WTC11 (cell line): ENCODE measurements at regions not wholly inside any gene's neighbourhood (a gene's known extent, or its start where the extent isn't known, plus 50 kb on each side); places are given as distances from the start of the nearest gene placed in this dataset.

ENCODE experiments used
- CTCF ChIP-seq: fragments of 200-600 bp; IDR thresholded peaks from 2 replicates; pipeline ENCODE4 v1.8.0; 2022; ENCODE audit warnings: antibody characterized with exemption
- ESRRA ChIP-seq: sonication (generic); formaldehyde crosslinking; IDR thresholded peaks from 2 replicates; pipeline ENCODE4 v1.8.1; 2022; ENCODE audit warnings: mild to moderate bottlenecking, missing genetic modification reagents, borderline replicate concordance
- FOXJ3 ChIP-seq: sonication (generic); formaldehyde crosslinking; IDR thresholded peaks from 2 replicates; pipeline ENCODE4 v1.9.0; 2021; ENCODE audit warnings: missing genetic modification reagents, mild to moderate bottlenecking, borderline replicate concordance
- TEAD1 ChIP-seq: sonication (generic); formaldehyde crosslinking; IDR thresholded peaks from 2 replicates; pipeline ENCODE4 v1.8.0; 2022; ENCODE audit warnings: mild to moderate bottlenecking, missing genetic modification reagents
- TF ChIP-seq, protein P1 (sequence below): sonication (generic); formaldehyde crosslinking; IDR thresholded peaks from 2 replicates; pipeline ENCODE4 v1.8.1; 2023; ENCODE audit warnings: mild to moderate bottlenecking, missing genetic modification reagents
- TF ChIP-seq, protein P2 (sequence below): sonication (generic); formaldehyde crosslinking; IDR thresholded peaks from 2 replicates; pipeline ENCODE4 v1.8.1; 2022; ENCODE audit warnings: low read depth, missing genetic modification reagents, borderline replicate concordance
- TF ChIP-seq, protein P3 (sequence below): sonication (generic); formaldehyde crosslinking; IDR thresholded peaks from 2 replicates; pipeline ENCODE4 v1.8.1; 2022; ENCODE audit warnings: mild to moderate bottlenecking, missing genetic modification reagents, moderate library complexity, borderline replicate concordance

GRCh38 chr6:105626295-105627158 is 223.6 kb upstream of the PREP start:
- TF ChIP-seq ESRRA (CRISPR knock-in tag), result no peak
- no peak for TF ChIP-seq CTCF
- TF ChIP-seq, protein P1, sequence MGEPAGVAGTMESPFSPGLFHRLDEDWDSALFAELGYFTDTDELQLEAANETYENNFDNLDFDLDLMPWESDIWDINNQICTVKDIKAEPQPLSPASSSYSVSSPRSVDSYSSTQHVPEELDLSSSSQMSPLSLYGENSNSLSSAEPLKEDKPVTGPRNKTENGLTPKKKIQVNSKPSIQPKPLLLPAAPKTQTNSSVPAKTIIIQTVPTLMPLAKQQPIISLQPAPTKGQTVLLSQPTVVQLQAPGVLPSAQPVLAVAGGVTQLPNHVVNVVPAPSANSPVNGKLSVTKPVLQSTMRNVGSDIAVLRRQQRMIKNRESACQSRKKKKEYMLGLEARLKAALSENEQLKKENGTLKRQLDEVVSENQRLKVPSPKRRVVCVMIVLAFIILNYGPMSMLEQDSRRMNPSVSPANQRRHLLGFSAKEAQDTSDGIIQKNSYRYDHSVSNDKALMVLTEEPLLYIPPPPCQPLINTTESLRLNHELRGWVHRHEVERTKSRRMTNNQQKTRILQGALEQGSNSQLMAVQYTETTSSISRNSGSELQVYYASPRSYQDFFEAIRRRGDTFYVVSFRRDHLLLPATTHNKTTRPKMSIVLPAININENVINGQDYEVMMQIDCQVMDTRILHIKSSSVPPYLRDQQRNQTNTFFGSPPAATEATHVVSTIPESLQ (CRISPR knock-in tag), result no peak
- TF ChIP-seq TEAD1 (CRISPR knock-in tag), result no peak
- TF ChIP-seq, protein P2, sequence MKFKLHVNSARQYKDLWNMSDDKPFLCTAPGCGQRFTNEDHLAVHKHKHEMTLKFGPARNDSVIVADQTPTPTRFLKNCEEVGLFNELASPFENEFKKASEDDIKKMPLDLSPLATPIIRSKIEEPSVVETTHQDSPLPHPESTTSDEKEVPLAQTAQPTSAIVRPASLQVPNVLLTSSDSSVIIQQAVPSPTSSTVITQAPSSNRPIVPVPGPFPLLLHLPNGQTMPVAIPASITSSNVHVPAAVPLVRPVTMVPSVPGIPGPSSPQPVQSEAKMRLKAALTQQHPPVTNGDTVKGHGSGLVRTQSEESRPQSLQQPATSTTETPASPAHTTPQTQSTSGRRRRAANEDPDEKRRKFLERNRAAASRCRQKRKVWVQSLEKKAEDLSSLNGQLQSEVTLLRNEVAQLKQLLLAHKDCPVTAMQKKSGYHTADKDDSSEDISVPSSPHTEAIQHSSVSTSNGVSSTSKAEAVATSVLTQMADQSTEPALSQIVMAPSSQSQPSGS (CRISPR knock-in tag), result no peak
- no peak for TF ChIP-seq FOXJ3 (CRISPR knock-in tag)
- TF ChIP-seq, protein P3, sequence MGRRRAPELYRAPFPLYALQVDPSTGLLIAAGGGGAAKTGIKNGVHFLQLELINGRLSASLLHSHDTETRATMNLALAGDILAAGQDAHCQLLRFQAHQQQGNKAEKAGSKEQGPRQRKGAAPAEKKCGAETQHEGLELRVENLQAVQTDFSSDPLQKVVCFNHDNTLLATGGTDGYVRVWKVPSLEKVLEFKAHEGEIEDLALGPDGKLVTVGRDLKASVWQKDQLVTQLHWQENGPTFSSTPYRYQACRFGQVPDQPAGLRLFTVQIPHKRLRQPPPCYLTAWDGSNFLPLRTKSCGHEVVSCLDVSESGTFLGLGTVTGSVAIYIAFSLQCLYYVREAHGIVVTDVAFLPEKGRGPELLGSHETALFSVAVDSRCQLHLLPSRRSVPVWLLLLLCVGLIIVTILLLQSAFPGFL (CRISPR knock-in tag), result no peak
